DND-41 (cell line): ENCODE measurements at regions not wholly inside any gene's neighbourhood (a gene's known extent, or its start where the extent isn't known, plus 50 kb on each side); places are given as distances from the start of the nearest gene placed in this dataset.

Source experiments
- ATAC-seq: fragments of 200-7000 bp; cut with Tn5 transposase; 3 replicates; pipeline ENCODE4 v1.9.1; 2021; ENCODE audit warnings: low read depth; ENCODE audit not compliant: insufficient read depth
- DNase-seq: peaks from one replicate; pipeline ENCODE4 v3.0.0-alpha.2; 2020
- H2AFZ ChIP-seq: 2 replicates; pipeline ENCODE4 v1.6.0; 2012; ENCODE audit warnings: low read depth, low read length
- H3K27ac ChIP-seq: 2 replicates; pipeline ENCODE4 v1.5.1; 2012; ENCODE audit warnings: low read length, inconsistent platforms
- H3K27me3 ChIP-seq: fragments of 200-600 bp; sonication (generic); 2 replicates; pipeline ENCODE4 v1.6.0; 2012; ENCODE audit warnings: low read length, mild to moderate bottlenecking, inconsistent platforms; ENCODE audit not compliant: insufficient read depth, poor library complexity
- H3K36me3 ChIP-seq: 2 replicates; pipeline ENCODE4 v1.5.1; 2012; ENCODE audit warnings: low read length, inconsistent platforms; ENCODE audit not compliant: insufficient read depth
- H3K4me1 ChIP-seq: 2 replicates; pipeline ENCODE4 v1.5.1; 2012; ENCODE audit warnings: mild to moderate bottlenecking, low read length; ENCODE audit not compliant: insufficient read depth
- H3K4me2 ChIP-seq: 2 replicates; pipeline ENCODE4 v1.6.0; 2012; ENCODE audit warnings: mild to moderate bottlenecking, moderate library complexity, low read length, inconsistent platforms; ENCODE audit not compliant: insufficient read depth
- H3K4me3 ChIP-seq, 2 experiments: fragments of 200-600 bp in 1 of 2; shearing (Covaris generic) in 1 of 2; 2 replicates each; pipeline ENCODE4 v1.5.1; 2012 to 2016; ENCODE audit warnings: inconsistent platforms in 2 of 2, low read length in 2 of 2, mild to moderate bottlenecking in 2 of 2, low read depth in 1 of 2, moderate library complexity in 1 of 2
- H3K79me2 ChIP-seq: 2 replicates; pipeline ENCODE4 v1.6.0; 2012; ENCODE audit warnings: low read length, inconsistent platforms; ENCODE audit not compliant: insufficient read depth
- H3K9ac ChIP-seq: 2 replicates; pipeline ENCODE4 v1.6.0; 2012; ENCODE audit warnings: low read depth, mild to moderate bottlenecking, inconsistent platforms, low read length, moderate library complexity
- H3K9me3 ChIP-seq: 2 replicates; pipeline ENCODE4 v1.5.1; 2012; ENCODE audit warnings: low read length, moderate library complexity, mild to moderate bottlenecking, inconsistent platforms; ENCODE audit not compliant: insufficient read depth, severe bottlenecking
- H4K20me1 ChIP-seq: 2 replicates; pipeline ENCODE4 v1.6.0; 2012; ENCODE audit warnings: low read length; ENCODE audit not compliant: insufficient read depth
- EZH2 ChIP-seq: IDR thresholded peaks from 3 replicates; pipeline ENCODE4 v1.6.1; 2012; ENCODE audit warnings: borderline replicate concordance, low read depth, mild to moderate bottlenecking, moderate library complexity, low read length, inconsistent platforms; ENCODE audit not compliant: severe bottlenecking
- TF ChIP-seq, protein P1 (sequence below): IDR thresholded peaks from 2 replicates; pipeline ENCODE4 v1.5.1; 2012; ENCODE audit warnings: borderline replicate concordance, low read length, moderate library complexity, mild to moderate bottlenecking; ENCODE audit not compliant: poor library complexity, severe bottlenecking; ENCODE audit errors: extremely low read depth

DNA sequence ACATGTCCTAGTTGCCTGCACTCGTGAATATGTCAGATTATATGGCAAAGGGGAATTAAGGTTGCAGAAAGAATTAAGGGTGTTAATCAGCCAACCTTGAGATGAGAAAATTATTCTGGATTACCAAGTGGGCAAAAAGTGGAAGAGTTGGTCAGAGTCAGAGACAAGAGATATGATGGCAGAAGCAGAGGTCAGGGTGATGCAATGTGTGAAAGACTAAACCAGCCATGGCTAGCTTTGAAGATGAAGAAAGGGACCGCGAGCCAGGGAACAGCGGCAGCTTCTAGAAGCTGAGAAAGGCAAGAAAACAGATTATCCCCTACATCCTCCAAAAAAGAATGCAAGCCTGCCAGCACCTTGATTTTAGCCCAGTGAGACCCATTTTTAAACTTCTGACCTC lies 385.6 kb downstream of the HNRNPD start:
- Histone ChIP-seq H3K79me2 (no peaks in the 10 kb centered on the region), H3K36me3 (no peaks in the 10 kb centered on the region), H3K4me3 (no peak overlapping the region), H3K4me2 (no peak overlapping the region), H3K9ac (no peak overlapping the region), H3K4me1 (no peaks in the 10 kb centered on the region), H4K20me1 (no peaks in the 10 kb centered on the region), H3K27ac (no peak overlapping the region), H2AFZ (no peak overlapping the region), H3K27me3 (peaks cover 12% of the 10 kb centered on the region), H3K9me3 (no peaks in the 10 kb centered on the region)
- no peak for DNase-seq
- no peak for ATAC-seq
- no peak for TF ChIP-seq EZH2
- TF ChIP-seq, protein P1, sequence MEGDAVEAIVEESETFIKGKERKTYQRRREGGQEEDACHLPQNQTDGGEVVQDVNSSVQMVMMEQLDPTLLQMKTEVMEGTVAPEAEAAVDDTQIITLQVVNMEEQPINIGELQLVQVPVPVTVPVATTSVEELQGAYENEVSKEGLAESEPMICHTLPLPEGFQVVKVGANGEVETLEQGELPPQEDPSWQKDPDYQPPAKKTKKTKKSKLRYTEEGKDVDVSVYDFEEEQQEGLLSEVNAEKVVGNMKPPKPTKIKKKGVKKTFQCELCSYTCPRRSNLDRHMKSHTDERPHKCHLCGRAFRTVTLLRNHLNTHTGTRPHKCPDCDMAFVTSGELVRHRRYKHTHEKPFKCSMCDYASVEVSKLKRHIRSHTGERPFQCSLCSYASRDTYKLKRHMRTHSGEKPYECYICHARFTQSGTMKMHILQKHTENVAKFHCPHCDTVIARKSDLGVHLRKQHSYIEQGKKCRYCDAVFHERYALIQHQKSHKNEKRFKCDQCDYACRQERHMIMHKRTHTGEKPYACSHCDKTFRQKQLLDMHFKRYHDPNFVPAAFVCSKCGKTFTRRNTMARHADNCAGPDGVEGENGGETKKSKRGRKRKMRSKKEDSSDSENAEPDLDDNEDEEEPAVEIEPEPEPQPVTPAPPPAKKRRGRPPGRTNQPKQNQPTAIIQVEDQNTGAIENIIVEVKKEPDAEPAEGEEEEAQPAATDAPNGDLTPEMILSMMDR = no peak

GRCh38 chr4:81984746-81985145 lies 389.0 kb downstream of the HNRNPD start:
- Histone ChIP-seq H2AFZ (no peak overlapping the region), H3K79me2 (no peaks in the 10 kb centered on the region), H3K27me3 (peaks cover 12% of the 10 kb centered on the region), H3K9ac (no peak overlapping the region), H3K9me3 (no peaks in the 10 kb centered on the region), H3K4me3 (no peak overlapping the region), H3K27ac (no peak overlapping the region), H4K20me1 (no peaks in the 10 kb centered on the region), H3K4me2 (no peak overlapping the region), H3K36me3 (no peaks in the 10 kb centered on the region), H3K4me1 (no peaks in the 10 kb centered on the region)
- ATAC-seq = no peak
- TF ChIP-seq, protein P1 = no peak
- TF ChIP-seq EZH2 = no peak
- DNase-seq = no peak

- Histone ChIP-seq H3K9ac (no peak overlapping the region), H3K4me2 (no peak overlapping the region), H3K27me3 (peaks cover 11% of the 10 kb centered on the region), H3K9me3 (no peaks in the 10 kb centered on the region), H3K36me3 (no peaks in the 10 kb centered on the region), H3K27ac (no peak overlapping the region), H3K4me3 (no peak overlapping the region), H3K4me1 (no peaks in the 10 kb centered on the region), H4K20me1 (no peaks in the 10 kb centered on the region), H3K79me2 (no peaks in the 10 kb centered on the region), H2AFZ (no peak overlapping the region)
- TF ChIP-seq, protein P1 = no peak
- DNase-seq (no peak), ATAC-seq (no peak)
Measured at GRCh38 chr4:81982846-81983540, 390.8 kb downstream of the HNRNPD start.
